Endothelial cell (in vitro differentiated cells): ENCODE measurements at regions not wholly inside any gene's neighbourhood (a gene's known extent, or its start where the extent isn't known, plus 50 kb on each side); places are given as distances from the start of the nearest gene placed in this dataset.

Experiments
- DNase-seq: peaks from one replicate; pipeline ENCODE4 v3.0.0; 2021; ENCODE audit warnings: low spot score
- H3K27ac Mint-ChIP-seq: one replicate; pipeline ENCODE4 v1.8.0; 2021; ENCODE audit warnings: mixed read lengths, inconsistent platforms; ENCODE audit not compliant: unreplicated experiment
- H3K27me3 Mint-ChIP-seq: one replicate; pipeline ENCODE4 v1.8.0; 2021; ENCODE audit warnings: mild to moderate bottlenecking, moderate library complexity, mixed read lengths, inconsistent platforms; ENCODE audit not compliant: unreplicated experiment
- H3K36me3 Mint-ChIP-seq: one replicate; pipeline ENCODE4 v1.8.0; 2021; ENCODE audit warnings: mild to moderate bottlenecking, low read depth, mixed read lengths, inconsistent platforms; ENCODE audit not compliant: unreplicated experiment
- H3K4me1 Mint-ChIP-seq: one replicate; pipeline ENCODE4 v1.8.0; 2021; ENCODE audit warnings: mild to moderate bottlenecking, mixed read lengths, inconsistent platforms; ENCODE audit not compliant: unreplicated experiment
- H3K4me3 Mint-ChIP-seq: one replicate; pipeline ENCODE4 v1.8.0; 2021; ENCODE audit warnings: mild to moderate bottlenecking, mixed read lengths, inconsistent platforms; ENCODE audit not compliant: unreplicated experiment
- H3K9me3 Mint-ChIP-seq: one replicate; pipeline ENCODE4 v1.8.0; 2021; ENCODE audit warnings: mixed read lengths, inconsistent platforms; ENCODE audit not compliant: unreplicated experiment
- TF ChIP-seq, protein P1 (sequence below): fragments of 200-600 bp; sonication (generic); IDR thresholded peaks from one replicate; pipeline ENCODE4 v1.5.0; 2021; ENCODE audit warnings: antibody characterized with exemption; ENCODE audit not compliant: unreplicated experiment

DNA sequence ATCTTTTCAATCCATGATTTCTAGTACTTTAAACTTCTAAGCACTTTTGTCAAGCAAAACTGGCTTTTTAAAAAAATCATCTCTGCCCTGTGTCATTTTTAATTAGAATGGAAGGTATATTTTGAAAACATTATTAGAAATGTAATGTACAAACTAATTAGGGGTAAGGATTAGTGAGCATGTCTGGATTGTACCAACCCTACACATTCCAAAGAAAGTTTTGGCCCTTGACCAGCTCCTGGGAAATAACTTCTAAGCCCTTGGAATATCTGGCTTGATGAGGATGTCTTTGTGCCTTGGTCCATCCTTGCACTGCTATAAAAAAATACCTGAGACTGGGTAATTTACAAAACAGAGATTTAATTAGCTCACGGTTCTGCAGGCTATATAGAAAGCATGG, 876.5 kb downstream of the RAPGEF2 start:
- H3K4me3 Mint-ChIP-seq, result no peak overlapping the region
- H3K27me3 Mint-ChIP-seq, result no peaks in the 10 kb centered on the region
- H3K27ac Mint-ChIP-seq, result no peak overlapping the region
- H3K4me1 Mint-ChIP-seq, result no peaks in the 10 kb centered on the region
- TF ChIP-seq, protein P1, sequence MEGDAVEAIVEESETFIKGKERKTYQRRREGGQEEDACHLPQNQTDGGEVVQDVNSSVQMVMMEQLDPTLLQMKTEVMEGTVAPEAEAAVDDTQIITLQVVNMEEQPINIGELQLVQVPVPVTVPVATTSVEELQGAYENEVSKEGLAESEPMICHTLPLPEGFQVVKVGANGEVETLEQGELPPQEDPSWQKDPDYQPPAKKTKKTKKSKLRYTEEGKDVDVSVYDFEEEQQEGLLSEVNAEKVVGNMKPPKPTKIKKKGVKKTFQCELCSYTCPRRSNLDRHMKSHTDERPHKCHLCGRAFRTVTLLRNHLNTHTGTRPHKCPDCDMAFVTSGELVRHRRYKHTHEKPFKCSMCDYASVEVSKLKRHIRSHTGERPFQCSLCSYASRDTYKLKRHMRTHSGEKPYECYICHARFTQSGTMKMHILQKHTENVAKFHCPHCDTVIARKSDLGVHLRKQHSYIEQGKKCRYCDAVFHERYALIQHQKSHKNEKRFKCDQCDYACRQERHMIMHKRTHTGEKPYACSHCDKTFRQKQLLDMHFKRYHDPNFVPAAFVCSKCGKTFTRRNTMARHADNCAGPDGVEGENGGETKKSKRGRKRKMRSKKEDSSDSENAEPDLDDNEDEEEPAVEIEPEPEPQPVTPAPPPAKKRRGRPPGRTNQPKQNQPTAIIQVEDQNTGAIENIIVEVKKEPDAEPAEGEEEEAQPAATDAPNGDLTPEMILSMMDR, result no peak
- DNase-seq, result no peak
- H3K36me3 Mint-ChIP-seq, result no peaks in the 10 kb centered on the region
- H3K9me3 Mint-ChIP-seq, result no peaks in the 10 kb centered on the region

DNA sequence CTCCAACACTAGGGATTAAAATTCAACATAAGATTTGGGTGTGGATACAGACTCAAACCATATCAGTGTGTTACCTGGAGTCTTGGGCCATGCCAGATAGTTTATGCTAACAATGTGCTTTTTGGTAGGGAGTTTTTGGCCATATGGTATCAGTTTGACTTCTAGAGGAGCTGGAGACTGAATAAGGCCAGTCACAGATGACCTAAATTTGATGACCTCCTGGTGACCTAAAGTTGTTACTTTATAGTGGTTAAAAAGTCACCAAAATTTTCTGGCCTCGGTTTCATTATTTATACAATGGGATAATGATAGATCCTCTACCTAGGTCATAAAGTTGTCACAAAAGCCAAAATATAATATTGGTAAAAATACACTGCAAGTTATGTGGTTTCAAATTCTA, 877.1 kb downstream of the RAPGEF2 start:
- TF ChIP-seq, protein P1, result no peak
- H3K36me3 Mint-ChIP-seq, result no peaks in the 10 kb centered on the region

DNA sequence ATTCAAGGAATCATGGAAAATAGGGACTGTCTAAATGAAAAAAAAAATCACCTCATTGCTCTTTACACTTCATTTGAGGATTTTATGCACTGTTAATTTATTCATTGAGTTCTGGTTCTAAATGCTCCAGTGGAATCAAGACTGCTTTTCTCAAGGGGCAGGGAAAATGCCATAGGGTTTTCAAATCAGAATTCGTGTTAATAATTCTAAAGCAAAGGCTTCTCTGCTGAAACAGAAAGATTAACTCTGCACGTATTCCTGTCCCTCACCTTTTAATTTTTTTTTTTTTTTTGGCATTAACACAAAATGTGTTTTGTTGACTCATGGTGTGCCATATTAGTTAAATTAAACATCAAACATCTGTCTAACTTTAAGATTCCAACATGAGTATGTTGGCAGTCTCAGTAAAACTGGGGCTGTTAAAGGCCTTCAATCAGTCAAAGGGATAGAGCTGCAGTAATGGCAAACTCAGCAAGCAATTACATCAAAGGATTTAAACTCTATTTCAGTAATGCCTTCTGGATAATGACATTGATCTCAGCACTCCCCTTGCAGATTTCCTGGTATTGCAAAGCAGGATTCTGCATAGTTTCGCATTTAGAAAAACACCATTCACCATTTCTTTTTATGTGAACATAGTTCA, 878.1 kb downstream of the RAPGEF2 start:
- no peaks in the 10 kb centered on the region for H3K36me3 Mint-ChIP-seq
- H3K9me3 Mint-ChIP-seq, result no peaks in the 10 kb centered on the region
- no peaks in the 10 kb centered on the region for H3K27me3 Mint-ChIP-seq
- H3K4me1 Mint-ChIP-seq, result no peaks in the 10 kb centered on the region
- H3K27ac Mint-ChIP-seq, result no peak overlapping the region
- no peak for DNase-seq
- TF ChIP-seq, protein P1, result no peak
- no peak overlapping the region for H3K4me3 Mint-ChIP-seq

More for the DNA sequence above, 877.1 kb downstream of the RAPGEF2 start:
- no peaks in the 10 kb centered on the region for H3K9me3 Mint-ChIP-seq
- DNase-seq, result no peak
- H3K27ac Mint-ChIP-seq, result no peak overlapping the region
- H3K27me3 Mint-ChIP-seq, result no peaks in the 10 kb centered on the region
- no peaks in the 10 kb centered on the region for H3K4me1 Mint-ChIP-seq
- no peak overlapping the region for H3K4me3 Mint-ChIP-seq

DNA sequence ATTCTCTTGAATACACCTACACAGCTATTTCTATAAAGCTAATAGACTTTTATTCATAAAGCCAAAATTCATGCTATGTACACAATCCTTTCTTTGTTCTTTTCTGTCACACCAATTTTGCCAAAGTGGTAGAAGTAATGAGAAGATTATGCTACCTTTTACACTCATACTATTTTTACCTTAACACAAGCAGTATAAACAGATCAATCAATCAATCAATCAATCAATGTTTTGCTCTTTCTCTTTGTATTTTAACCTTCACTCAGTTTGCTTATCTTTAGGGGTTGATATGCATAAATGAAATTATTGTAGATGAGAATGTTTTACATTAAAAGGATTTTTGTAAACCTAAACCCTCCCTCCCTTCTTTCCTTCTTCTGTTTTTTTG, 878.6 kb downstream of the RAPGEF2 start:
- Mint-ChIP-seq H3K36me3 (no peaks in the 10 kb centered on the region), H3K4me1 (no peaks in the 10 kb centered on the region), H3K9me3 (no peaks in the 10 kb centered on the region), H3K27ac (no peak overlapping the region), H3K27me3 (no peaks in the 10 kb centered on the region), H3K4me3 (no peak overlapping the region)
- TF ChIP-seq, protein P1, result no peak
- no peak for DNase-seq

DNA sequence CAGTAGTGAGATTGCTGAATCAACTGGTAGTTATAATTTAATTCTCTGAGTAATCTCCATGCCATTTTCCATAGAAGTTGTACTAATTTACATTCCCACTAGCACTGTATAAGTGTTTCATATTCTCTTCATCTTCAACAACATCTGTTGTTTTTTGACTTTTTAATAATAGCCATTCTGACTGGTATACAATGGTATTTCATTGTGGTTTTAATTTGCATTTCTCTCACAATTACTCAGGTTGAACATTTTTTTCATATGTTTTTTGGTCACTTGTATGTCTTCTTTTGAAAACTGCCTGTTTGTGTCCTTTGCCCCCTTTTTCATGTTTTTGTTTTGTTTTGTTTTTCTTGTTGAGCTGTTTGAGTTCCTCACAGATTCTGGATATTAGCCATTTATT, 880.2 kb downstream of the RAPGEF2 start:
- H3K9me3 Mint-ChIP-seq, result no peaks in the 10 kb centered on the region
- no peaks in the 10 kb centered on the region for H3K4me1 Mint-ChIP-seq
- H3K4me3 Mint-ChIP-seq, result no peak overlapping the region
- TF ChIP-seq, protein P1, result no peak
- H3K27ac Mint-ChIP-seq, result no peak overlapping the region
- H3K27me3 Mint-ChIP-seq, result no peaks in the 10 kb centered on the region
- H3K36me3 Mint-ChIP-seq, result no peaks in the 10 kb centered on the region
- no peak for DNase-seq
